ENCODE measurements at regions not wholly inside any gene's neighbourhood (a gene's known extent, or its start where the extent isn't known, plus 50 kb on each side); places are given as distances from the start of the nearest gene placed in this dataset.

DNA sequence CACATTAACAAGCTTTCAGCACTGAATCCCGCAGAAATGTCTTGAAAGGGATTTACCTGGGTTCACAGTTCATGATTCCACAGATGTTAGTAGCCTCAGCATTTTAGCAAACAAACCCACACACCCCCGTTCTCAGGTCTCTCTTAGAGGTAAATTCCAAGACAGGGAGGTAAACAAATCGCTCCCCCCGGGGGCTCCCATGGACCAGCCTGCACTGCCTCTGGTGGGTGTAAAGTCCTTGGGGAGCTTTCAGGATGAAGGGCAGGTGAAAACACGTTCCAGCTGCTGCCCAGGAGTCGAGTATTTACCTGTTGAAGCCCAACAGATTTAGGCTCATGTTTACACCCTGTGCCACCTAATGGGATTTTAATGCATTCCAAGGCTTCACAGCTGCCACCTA lies 187.0 kb upstream of the FOXQ1 start:
- TF ChIP-seq RAD51 (IDR thresholded peaks at IDR 0.05) (no peak), TAF1 (IDR thresholded peaks at IDR 0.05; ENCODE audit: borderline replicate concordance, low read depth, low read length) (no peak), TBL1XR1 (IDR thresholded peaks at IDR 0.05; ENCODE audit: low read depth, low read length) (no peak), EZH2 (IDR thresholded peaks at IDR 0.05; ENCODE audit: borderline replicate concordance, control insufficient read depth, low read depth, low read length) (no peak), POLR2AphosphoS5 (IDR thresholded peaks at IDR 0.05; ENCODE audit: low read length) (no peak)
- TF ChIP-seq, protein P1, sequence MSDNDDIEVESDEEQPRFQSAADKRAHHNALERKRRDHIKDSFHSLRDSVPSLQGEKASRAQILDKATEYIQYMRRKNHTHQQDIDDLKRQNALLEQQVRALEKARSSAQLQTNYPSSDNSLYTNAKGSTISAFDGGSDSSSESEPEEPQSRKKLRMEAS (IDR thresholded peaks at IDR 0.05; ENCODE audit: low read depth, low read length) = no peak
- TF ChIP-seq, protein P2, sequence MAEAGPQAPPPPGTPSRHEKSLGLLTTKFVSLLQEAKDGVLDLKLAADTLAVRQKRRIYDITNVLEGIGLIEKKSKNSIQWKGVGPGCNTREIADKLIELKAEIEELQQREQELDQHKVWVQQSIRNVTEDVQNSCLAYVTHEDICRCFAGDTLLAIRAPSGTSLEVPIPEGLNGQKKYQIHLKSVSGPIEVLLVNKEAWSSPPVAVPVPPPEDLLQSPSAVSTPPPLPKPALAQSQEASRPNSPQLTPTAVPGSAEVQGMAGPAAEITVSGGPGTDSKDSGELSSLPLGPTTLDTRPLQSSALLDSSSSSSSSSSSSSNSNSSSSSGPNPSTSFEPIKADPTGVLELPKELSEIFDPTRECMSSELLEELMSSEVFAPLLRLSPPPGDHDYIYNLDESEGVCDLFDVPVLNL (IDR thresholded peaks at IDR 0.05; ENCODE audit: low read depth, low read length) = no peak
- TF ChIP-seq, protein P3, sequence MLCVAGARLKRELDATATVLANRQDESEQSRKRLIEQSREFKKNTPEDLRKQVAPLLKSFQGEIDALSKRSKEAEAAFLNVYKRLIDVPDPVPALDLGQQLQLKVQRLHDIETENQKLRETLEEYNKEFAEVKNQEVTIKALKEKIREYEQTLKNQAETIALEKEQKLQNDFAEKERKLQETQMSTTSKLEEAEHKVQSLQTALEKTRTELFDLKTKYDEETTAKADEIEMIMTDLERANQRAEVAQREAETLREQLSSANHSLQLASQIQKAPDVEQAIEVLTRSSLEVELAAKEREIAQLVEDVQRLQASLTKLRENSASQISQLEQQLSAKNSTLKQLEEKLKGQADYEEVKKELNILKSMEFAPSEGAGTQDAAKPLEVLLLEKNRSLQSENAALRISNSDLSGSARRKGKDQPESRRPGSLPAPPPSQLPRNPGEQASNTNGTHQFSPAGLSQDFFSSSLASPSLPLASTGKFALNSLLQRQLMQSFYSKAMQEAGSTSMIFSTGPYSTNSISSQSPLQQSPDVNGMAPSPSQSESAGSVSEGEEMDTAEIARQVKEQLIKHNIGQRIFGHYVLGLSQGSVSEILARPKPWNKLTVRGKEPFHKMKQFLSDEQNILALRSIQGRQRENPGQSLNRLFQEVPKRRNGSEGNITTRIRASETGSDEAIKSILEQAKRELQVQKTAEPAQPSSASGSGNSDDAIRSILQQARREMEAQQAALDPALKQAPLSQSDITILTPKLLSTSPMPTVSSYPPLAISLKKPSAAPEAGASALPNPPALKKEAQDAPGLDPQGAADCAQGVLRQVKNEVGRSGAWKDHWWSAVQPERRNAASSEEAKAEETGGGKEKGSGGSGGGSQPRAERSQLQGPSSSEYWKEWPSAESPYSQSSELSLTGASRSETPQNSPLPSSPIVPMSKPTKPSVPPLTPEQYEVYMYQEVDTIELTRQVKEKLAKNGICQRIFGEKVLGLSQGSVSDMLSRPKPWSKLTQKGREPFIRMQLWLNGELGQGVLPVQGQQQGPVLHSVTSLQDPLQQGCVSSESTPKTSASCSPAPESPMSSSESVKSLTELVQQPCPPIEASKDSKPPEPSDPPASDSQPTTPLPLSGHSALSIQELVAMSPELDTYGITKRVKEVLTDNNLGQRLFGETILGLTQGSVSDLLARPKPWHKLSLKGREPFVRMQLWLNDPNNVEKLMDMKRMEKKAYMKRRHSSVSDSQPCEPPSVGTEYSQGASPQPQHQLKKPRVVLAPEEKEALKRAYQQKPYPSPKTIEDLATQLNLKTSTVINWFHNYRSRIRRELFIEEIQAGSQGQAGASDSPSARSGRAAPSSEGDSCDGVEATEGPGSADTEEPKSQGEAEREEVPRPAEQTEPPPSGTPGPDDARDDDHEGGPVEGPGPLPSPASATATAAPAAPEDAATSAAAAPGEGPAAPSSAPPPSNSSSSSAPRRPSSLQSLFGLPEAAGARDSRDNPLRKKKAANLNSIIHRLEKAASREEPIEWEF (IDR thresholded peaks at IDR 0.05; ENCODE audit: insufficient replicate concordance, low read depth, low read length) = no peak

Measured in GM12878 (cell line).